SKM-1 treated with dmso at 0.1 percent for 144 hours (cell line): ENCODE measurements at regions not wholly inside any gene's neighbourhood (a gene's known extent, or its start where the extent isn't known, plus 50 kb on each side); places are given as distances from the start of the nearest gene placed in this dataset.
"Not testable (repeated sequence)": the region's sequence is repeated elsewhere in the genome, so short reads cannot be mapped to it uniquely, and the experiment has no call there.

ENCODE experiments used
- DNase-seq: peaks from one replicate; lab custom pipeline; 2025; ENCODE audit not compliant: unreplicated experiment; lab: John Stamatoyannopoulos, UW

GRCh38 chr1:242738702-242739645 is 214.5 kb upstream of the PLD5 start:
- no peak for DNase-seq

GRCh38 chr1:242736611-242737010 is 212.1 kb upstream of the PLD5 start:
- DNase-seq, result no peak

- DNase-seq, result no peak
Observed at GRCh38 chr1:242735323-242735722, 210.8 kb upstream of the PLD5 start.

- no peak for DNase-seq
Observed at GRCh38 chr1:242731446-242731845, 206.9 kb upstream of the PLD5 start.

- no peak for DNase-seq
Observed at GRCh38 chr1:242728696-242729095, 204.2 kb upstream of the PLD5 start.

- DNase-seq, result no peak
Observed at GRCh38 chr1:242723044-242723716, 198.7 kb upstream of the PLD5 start.

GRCh38 chr1:242718967-242719366 is 194.5 kb upstream of the PLD5 start:
- DNase-seq, result no peak

GRCh38 chr1:242712248-242712647 is 187.8 kb upstream of the PLD5 start:
- DNase-seq, result no peak

GRCh38 chr1:242710847-242711246 is 186.3 kb upstream of the PLD5 start:
- DNase-seq, result no peak

GRCh38 chr1:242710286-242710685 is 185.8 kb upstream of the PLD5 start:
- no peak for DNase-seq

GRCh38 chr1:242703467-242703866 is 179.0 kb upstream of the PLD5 start:
- no peak for DNase-seq

- no peak for DNase-seq
Observed at GRCh38 chr1:242692988-242693387, 168.5 kb upstream of the PLD5 start.

GRCh38 chr1:242691610-242691945 is 167.1 kb upstream of the PLD5 start:
- no peak for DNase-seq

- DNase-seq, result no peak
Observed at GRCh38 chr1:242690849-242691609, 166.5 kb upstream of the PLD5 start.

GRCh38 chr1:242689378-242689777 is 164.9 kb upstream of the PLD5 start:
- DNase-seq, result no peak

- DNase-seq, result no peak
Observed at GRCh38 chr1:242674951-242675645, 150.6 kb upstream of the PLD5 start.

- DNase-seq, result no peak
Observed at GRCh38 chr1:242673652-242674051, 149.2 kb upstream of the PLD5 start.

- DNase-seq, result not testable (repeated sequence)
Observed at GRCh38 chr1:242673165-242673564, 148.7 kb upstream of the PLD5 start.

GRCh38 chr1:242670019-242670418 is 145.5 kb upstream of the PLD5 start:
- no peak for DNase-seq

GRCh38 chr1:242662886-242663285 is 138.4 kb upstream of the PLD5 start:
- DNase-seq, result no peak

GRCh38 chr1:242653772-242654171 is 129.3 kb upstream of the PLD5 start:
- not testable (repeated sequence) for DNase-seq
